Vagina (tissue), 2 donors: ENCODE measurements at regions not wholly inside any gene's neighbourhood (a gene's known extent, or its start where the extent isn't known, plus 50 kb on each side); places are given as distances from the start of the nearest gene placed in this dataset.

Experiments used
- CTCF ChIP-seq, 3 experiments: fragments of 450-650 bp in 2 of 3; fragments of 200-600 bp in 1 of 3; sonication (generic) in 1 of 3; IDR thresholded peaks; one replicate each; pipeline ENCODE4 v1.5.1; 2017 to 2019; ENCODE audit warnings: antibody characterized with exemption in 3 of 3, mild to moderate bottlenecking in 2 of 3, moderate library complexity in 2 of 3
- POLR2A ChIP-seq, 2 donors: fragments of 450-650 bp; IDR thresholded peaks; one replicate each; pipeline ENCODE4 v1.6.1; 2017; ENCODE audit warnings: antibody characterized with exemption in 2 of 2, mild to moderate bottlenecking in 2 of 2, moderate library complexity in 2 of 2
- POLR2AphosphoS5 ChIP-seq, 2 donors: sonication (generic); formaldehyde crosslinking; IDR thresholded peaks; one replicate each; pipeline ENCODE4 v1.9.0; 2017; ENCODE audit warnings: antibody characterized with exemption in 2 of 2, mild to moderate bottlenecking in 2 of 2, low read depth in 1 of 2; ENCODE audit not compliant: insufficient read depth in 1 of 2

- TF ChIP-seq CTCF (IDR thresholded peaks at IDR 0.05) (no peak), POLR2AphosphoS5 (IDR thresholded peaks at IDR 0.05; ENCODE audit: insufficient read depth in 1 of 2, low read depth in 1 of 2) (no peak), POLR2A (IDR thresholded peaks at IDR 0.05) (no peak)
Observed at GRCh38 chr2:81002906-81003305, 698.4 kb upstream of the LRRTM1 start.
